Activated CD8-positive, alpha-beta T cell treated with anti-CD3 and anti-CD28 coated beads for 36 hours (primary cell): ENCODE measurements at regions not wholly inside any gene's neighbourhood (a gene's known extent, or its start where the extent isn't known, plus 50 kb on each side); places are given as distances from the start of the nearest gene placed in this dataset.

Source experiments
- ATAC-seq: fragments of 200-7000 bp; cut with Tn5 transposase; one replicate; pipeline ENCODE4 v1.10.0; 2021; ENCODE audit warnings: mild to moderate bottlenecking, moderate library complexity
- CTCF ChIA-PET: fragments of 350-600 bp; sonication (Branson Sonifier 250); formaldehyde crosslinking; loops from one replicate; lab custom pipeline; 2021; ENCODE audit warnings: antibody characterized with exemption; lab: Charles Lee
- POLR2A ChIA-PET: fragments of 350-600 bp; sonication (Branson Sonifier 250); formaldehyde crosslinking; loops from one replicate; lab custom pipeline; 2021; ENCODE audit warnings: antibody characterized with exemption; lab: Charles Lee
- DNase-seq: peaks from one replicate; pipeline ENCODE4 v3.0.0-alpha.2; 2020
- H3K27ac Mint-ChIP-seq: one replicate; pipeline ENCODE4 v1.8.0; 2021; ENCODE audit warnings: mild to moderate bottlenecking, mixed read lengths
- H3K27me3 Mint-ChIP-seq: one replicate; pipeline ENCODE4 v1.8.0; 2021; ENCODE audit warnings: mixed read lengths
- H3K36me3 Mint-ChIP-seq: one replicate; pipeline ENCODE4 v1.8.0; 2021; ENCODE audit warnings: low read depth, mixed read lengths
- H3K4me1 Mint-ChIP-seq: one replicate; pipeline ENCODE4 v1.8.0; 2021; ENCODE audit warnings: low read depth, mixed read lengths
- H3K4me3 Mint-ChIP-seq: one replicate; pipeline ENCODE4 v1.8.0; 2021; ENCODE audit warnings: mild to moderate bottlenecking, moderate library complexity, mixed read lengths
- H3K9me3 Mint-ChIP-seq: one replicate; pipeline ENCODE4 v1.8.0; 2021; ENCODE audit warnings: mixed read lengths
- CTCF ChIP-seq: fragments of 200-600 bp; IDR thresholded peaks from one replicate; pipeline ENCODE4 v1.8.0; 2022; ENCODE audit warnings: antibody characterized with exemption, mild to moderate bottlenecking
- intact Hi-C: fragments of 100-400 bp; cut with micrococcal nuclease; formaldehyde crosslinking; loops from one replicate; pipeline ENCODE4 v1.10.0; 2022

- ChIA-PET POLR2A (interaction anchor here (0.6 kb wide), 1 partner anchor 147 kb away, joined by 3 read pairs; no protein-coding TSS in a partner anchor), CTCF (no interaction called here)
- intact Hi-C loops: no loop called here
- DNase-seq (no peak), ATAC-seq (no peak)
- Mint-ChIP-seq H3K27ac (no peak overlapping the region), H3K4me1 (no peaks in the 10 kb centered on the region), H3K36me3 (no peaks in the 10 kb centered on the region), H3K9me3 (peaks cover 3% of the 10 kb centered on the region), H3K4me3 (no peak overlapping the region), H3K27me3 (no peaks in the 10 kb centered on the region)
- no peak for TF ChIP-seq CTCF
Measured at GRCh38 chr18:73987247-73987980, 160.2 kb downstream of the FBXO15 start.

GRCh38 chr18:73986711-73987110 is 160.9 kb downstream of the FBXO15 start:
- Mint-ChIP-seq H3K27ac (no peak overlapping the region), H3K9me3 (peaks cover 3% of the 10 kb centered on the region), H3K4me1 (no peaks in the 10 kb centered on the region), H3K4me3 (no peak overlapping the region), H3K27me3 (no peaks in the 10 kb centered on the region), H3K36me3 (no peaks in the 10 kb centered on the region)
- no peak for DNase-seq
- no peak for TF ChIP-seq CTCF
- no peak for ATAC-seq
- intact Hi-C loops: no loop called here
- ChIA-PET POLR2A (no interaction called here), CTCF (no interaction called here)

- DNase-seq: no peak
- Mint-ChIP-seq H3K36me3 (no peaks in the 10 kb centered on the region), H3K27ac (no peak overlapping the region), H3K4me1 (no peaks in the 10 kb centered on the region), H3K4me3 (no peak overlapping the region), H3K27me3 (no peaks in the 10 kb centered on the region), H3K9me3 (peaks cover 3% of the 10 kb centered on the region)
- intact Hi-C loops: no loop called here
- no peak for TF ChIP-seq CTCF
- ChIA-PET CTCF (no interaction called here), POLR2A (no interaction called here)
- ATAC-seq: no peak
Measured at GRCh38 chr18:73985855-73986625, 161.6 kb downstream of the FBXO15 start.

GRCh38 chr18:73983970-73984369 is 163.7 kb downstream of the FBXO15 start:
- ATAC-seq (no peak), DNase-seq (no peak)
- intact Hi-C loops: no loop called here
- H3K27ac Mint-ChIP-seq: no peak overlapping the region
- no peaks in the 10 kb centered on the region for H3K27me3 Mint-ChIP-seq
- TF ChIP-seq CTCF: no peak
- ChIA-PET CTCF (no interaction called here), POLR2A (no interaction called here)
- peaks cover 3% of the 10 kb centered on the region for H3K9me3 Mint-ChIP-seq
- H3K4me1 Mint-ChIP-seq: no peaks in the 10 kb centered on the region
- no peaks in the 10 kb centered on the region for H3K36me3 Mint-ChIP-seq
- H3K4me3 Mint-ChIP-seq: no peak overlapping the region

- ChIA-PET CTCF (no interaction called here), POLR2A (no interaction called here)
- TF ChIP-seq CTCF: no peak
- Mint-ChIP-seq H3K27me3 (no peaks in the 10 kb centered on the region), H3K9me3 (peaks cover 3% of the 10 kb centered on the region), H3K27ac (no peak overlapping the region), H3K36me3 (no peaks in the 10 kb centered on the region), H3K4me1 (no peaks in the 10 kb centered on the region), H3K4me3 (no peak overlapping the region)
- no peak for ATAC-seq
- intact Hi-C loops: no loop called here
- DNase-seq: no peak
Measured at GRCh38 chr18:73983496-73983895, 164.1 kb downstream of the FBXO15 start.
